Skeletal muscle tissue (tissue), 3 donors: ENCODE measurements at regions not wholly inside any gene's neighbourhood (a gene's known extent, or its start where the extent isn't known, plus 50 kb on each side); places are given as distances from the start of the nearest gene placed in this dataset.
"Not testable (repeated sequence)": the region's sequence is repeated elsewhere in the genome, so short reads cannot be mapped to it uniquely, and the experiment has no call there.

ENCODE experiments used
- H3K27ac ChIP-seq: one replicate; pipeline ENCODE4 v1.7.0; 2013; ENCODE audit warnings: mild to moderate bottlenecking, low read depth, low read length, inconsistent platforms
- H3K27me3 ChIP-seq, 3 donors: one replicate each; pipeline ENCODE4 v1.7.0; 2013; ENCODE audit warnings: low read length in 3 of 3; ENCODE audit not compliant: control insufficient read depth in 3 of 3, insufficient read depth in 3 of 3
- H3K36me3 ChIP-seq, 3 donors: one replicate each; pipeline ENCODE4 v1.7.0; 2013; ENCODE audit warnings: low read length in 3 of 3; ENCODE audit not compliant: control insufficient read depth in 3 of 3, insufficient read depth in 3 of 3
- H3K4me1 ChIP-seq, 3 donors: one replicate each; pipeline ENCODE4 v1.7.0; 2013; ENCODE audit warnings: low read length in 3 of 3, mild to moderate bottlenecking in 3 of 3; ENCODE audit not compliant: control insufficient read depth in 3 of 3, insufficient read depth in 3 of 3
- H3K4me3 ChIP-seq, 3 donors: one replicate each; pipeline ENCODE4 v1.7.0; 2013; ENCODE audit warnings: low read length in 3 of 3
- H3K9ac ChIP-seq, 3 donors: one replicate each; pipeline ENCODE4 v1.7.0; 2013; ENCODE audit warnings: low read length in 3 of 3, mild to moderate bottlenecking in 3 of 3, moderate library complexity in 2 of 3, low read depth in 1 of 3
- H3K9me3 ChIP-seq, 3 donors: one replicate each; pipeline ENCODE4 v1.7.0; 2013; ENCODE audit warnings: low read length in 3 of 3; ENCODE audit not compliant: control insufficient read depth in 3 of 3
- donor health status: Osteomylitis.

DNA sequence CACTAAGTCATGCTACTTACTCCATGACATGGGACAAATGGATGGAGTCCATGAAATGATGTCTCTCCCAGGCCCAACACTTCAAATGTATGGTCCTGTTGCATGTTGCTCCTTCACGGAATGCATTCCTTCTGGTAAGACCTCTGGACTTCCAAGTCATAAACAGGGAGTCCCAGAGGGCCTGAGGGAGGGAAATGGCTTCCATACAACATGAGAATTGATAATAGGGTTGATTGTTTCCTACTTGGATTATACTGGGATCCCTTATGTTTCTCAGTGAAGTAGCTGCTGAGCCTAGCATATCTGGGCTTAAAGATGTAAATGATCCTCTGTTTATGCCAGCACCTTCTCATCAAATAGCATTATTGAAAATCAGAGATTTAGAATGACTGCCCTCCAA is 104.2 kb upstream of the MAGI3 start:
- no peak overlapping the region for H3K9ac ChIP-seq
- H3K27me3 ChIP-seq = no peaks in the 10 kb centered on the region
- no peak overlapping the region for H3K4me3 ChIP-seq
- no peaks in the 10 kb centered on the region for H3K4me1 ChIP-seq
- no peaks in the 10 kb centered on the region for H3K9me3 ChIP-seq
- no peaks in the 10 kb centered on the region for H3K36me3 ChIP-seq
- no peak overlapping the region for H3K27ac ChIP-seq

DNA sequence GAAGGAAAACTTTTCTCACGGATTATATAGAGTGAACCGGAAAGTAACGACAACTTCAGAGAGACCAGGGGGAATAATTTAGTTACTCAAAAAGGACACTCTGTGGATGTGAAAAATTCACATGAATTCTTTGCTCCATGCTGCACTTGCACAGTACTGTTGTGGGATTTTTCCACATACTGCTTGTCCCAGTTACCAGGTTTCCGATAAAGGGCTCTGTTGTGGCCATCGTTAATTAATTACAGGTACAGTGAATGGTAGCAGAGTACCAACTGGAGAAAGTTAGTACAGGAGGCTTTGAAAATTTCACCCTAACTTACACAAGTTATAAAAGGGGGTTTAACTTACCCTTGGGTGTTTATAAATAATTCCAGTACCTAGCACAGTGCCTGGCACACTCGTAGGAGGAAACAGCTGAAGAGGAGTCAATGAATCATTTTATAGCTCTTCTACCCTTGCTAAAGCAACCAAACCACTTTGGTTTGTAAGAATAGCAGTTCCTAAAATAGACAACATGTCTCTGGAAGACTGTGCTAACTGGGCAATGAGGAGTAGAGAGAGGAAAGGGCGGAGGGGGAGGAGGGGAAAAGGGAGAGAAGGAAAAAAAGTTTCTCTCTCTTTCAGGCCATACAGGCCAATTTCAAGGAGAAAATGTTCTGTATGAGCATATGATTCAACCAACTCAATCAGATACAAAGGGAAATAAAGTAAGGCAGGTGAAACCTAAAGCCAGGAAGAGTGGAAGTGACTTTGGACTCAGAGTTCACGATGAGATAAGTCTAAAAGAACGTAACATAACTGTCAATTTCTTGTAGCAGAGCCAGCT is 98.3 kb upstream of the MAGI3 start:
- no peak overlapping the region for H3K9ac ChIP-seq
- H3K27me3 ChIP-seq = no peaks in the 10 kb centered on the region
- H3K4me3 ChIP-seq = no peak overlapping the region
- no peaks in the 10 kb centered on the region for H3K36me3 ChIP-seq
- no peaks in the 10 kb centered on the region for H3K4me1 ChIP-seq
- H3K9me3 ChIP-seq = no peaks in the 10 kb centered on the region
- no peak overlapping the region for H3K27ac ChIP-seq

DNA sequence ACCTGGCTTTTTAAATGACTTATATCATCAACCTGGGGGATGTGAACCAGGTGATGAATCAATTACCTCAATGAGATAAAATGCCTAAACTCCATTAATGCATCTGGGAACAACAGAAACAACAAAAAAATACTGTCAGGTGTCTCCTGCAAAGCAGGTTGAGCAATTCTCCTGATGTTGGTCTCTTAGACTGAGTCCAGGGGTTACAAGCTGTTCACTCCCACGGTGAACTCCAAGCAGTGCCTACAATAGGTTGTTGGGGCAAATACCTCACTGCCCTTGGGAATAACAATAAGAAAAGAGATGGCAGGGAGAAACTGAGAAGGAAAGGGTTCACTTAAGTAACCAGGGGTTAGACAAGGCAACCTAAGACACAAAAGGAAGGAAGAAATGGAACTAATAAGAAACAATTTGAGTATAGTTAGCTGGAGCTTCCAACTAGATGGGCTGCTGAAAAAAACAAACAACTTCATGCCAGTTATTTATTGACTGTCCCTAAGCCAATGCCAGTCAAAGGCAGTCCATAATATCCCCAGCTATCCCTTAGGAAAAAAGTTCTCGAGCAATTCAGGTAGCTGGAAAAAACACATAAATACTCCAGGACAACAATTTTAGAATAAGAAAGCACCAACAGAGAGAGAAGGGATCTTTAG is 97.6 kb upstream of the MAGI3 start:
- Histone ChIP-seq H3K4me1 (no peaks in the 10 kb centered on the region), H3K27ac (no peak overlapping the region), H3K36me3 (no peaks in the 10 kb centered on the region), H3K9ac (no peak overlapping the region), H3K9me3 (no peaks in the 10 kb centered on the region), H3K27me3 (no peaks in the 10 kb centered on the region), H3K4me3 (no peak overlapping the region)

DNA sequence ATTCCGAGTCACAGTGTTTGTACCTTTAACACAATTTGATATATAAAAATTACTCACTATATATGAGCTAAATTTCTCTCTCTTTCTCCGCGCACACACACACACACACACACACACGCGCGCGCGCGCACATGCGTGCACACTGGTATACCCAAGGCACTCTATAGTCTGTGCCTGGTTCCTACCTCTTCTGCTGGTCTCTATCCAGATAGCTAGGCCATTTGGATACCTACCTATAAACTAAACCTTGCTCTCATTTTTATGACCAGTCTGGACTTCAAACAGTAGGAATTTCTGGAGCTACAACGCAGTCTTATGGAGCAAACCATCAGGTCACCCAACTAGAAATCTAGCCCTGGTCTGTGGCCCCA is 97.1 kb upstream of the MAGI3 start:
- Histone ChIP-seq H3K27ac (no peak overlapping the region), H3K9ac (no peak overlapping the region), H3K27me3 (no peaks in the 10 kb centered on the region), H3K36me3 (no peaks in the 10 kb centered on the region), H3K4me1 (no peaks in the 10 kb centered on the region), H3K9me3 (no peaks in the 10 kb centered on the region), H3K4me3 (no peak overlapping the region)

DNA sequence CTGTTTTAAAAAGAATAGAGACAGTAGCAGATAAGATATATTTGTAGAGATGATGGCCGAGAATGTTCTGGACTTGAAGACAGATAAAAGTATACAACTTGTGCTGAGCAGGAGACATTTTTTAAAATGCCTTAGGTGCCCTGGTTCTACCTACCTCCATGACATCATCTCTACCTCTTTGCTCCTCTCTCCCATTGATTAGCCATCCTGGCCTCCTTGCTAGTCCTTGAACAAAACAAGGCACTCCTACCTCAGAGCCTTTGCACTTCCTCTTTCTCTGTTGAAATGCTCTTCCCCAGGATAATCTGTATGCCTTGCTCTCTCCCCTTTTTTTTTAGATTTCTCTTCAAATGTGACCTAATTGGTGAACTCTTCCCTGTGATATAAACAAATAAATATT is 92.6 kb upstream of the MAGI3 start:
- no peak overlapping the region for H3K9ac ChIP-seq
- no peak overlapping the region for H3K27ac ChIP-seq
- no peaks in the 10 kb centered on the region for H3K36me3 ChIP-seq
- H3K4me1 ChIP-seq = no peaks in the 10 kb centered on the region
- H3K9me3 ChIP-seq = no peaks in the 10 kb centered on the region
- H3K4me3 ChIP-seq = no peak overlapping the region
- no peaks in the 10 kb centered on the region for H3K27me3 ChIP-seq

DNA sequence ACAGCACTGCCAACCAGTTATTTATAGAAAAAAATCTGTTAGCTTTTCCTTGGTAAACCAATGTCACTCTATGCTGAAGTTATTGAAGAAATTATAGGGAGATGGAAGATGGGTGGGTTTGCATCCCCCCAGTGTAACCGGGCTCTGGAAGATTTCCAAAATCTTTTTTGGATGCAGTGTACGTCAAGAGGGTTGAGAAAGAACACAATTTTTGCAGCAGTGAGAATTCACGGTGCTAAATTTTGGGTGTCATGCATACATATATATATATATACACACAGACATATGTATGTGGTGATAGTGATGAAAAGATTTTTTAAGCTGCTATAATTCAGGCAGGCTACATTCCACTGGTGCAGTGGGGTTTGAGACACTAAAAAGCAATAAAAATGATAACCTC is 91.4 kb upstream of the MAGI3 start:
- no peak overlapping the region for H3K4me3 ChIP-seq
- no peaks in the 10 kb centered on the region for H3K9me3 ChIP-seq
- no peaks in the 10 kb centered on the region for H3K36me3 ChIP-seq
- no peak overlapping the region for H3K27ac ChIP-seq
- H3K9ac ChIP-seq = no peak overlapping the region
- H3K27me3 ChIP-seq = no peaks in the 10 kb centered on the region
- no peaks in the 10 kb centered on the region for H3K4me1 ChIP-seq

DNA sequence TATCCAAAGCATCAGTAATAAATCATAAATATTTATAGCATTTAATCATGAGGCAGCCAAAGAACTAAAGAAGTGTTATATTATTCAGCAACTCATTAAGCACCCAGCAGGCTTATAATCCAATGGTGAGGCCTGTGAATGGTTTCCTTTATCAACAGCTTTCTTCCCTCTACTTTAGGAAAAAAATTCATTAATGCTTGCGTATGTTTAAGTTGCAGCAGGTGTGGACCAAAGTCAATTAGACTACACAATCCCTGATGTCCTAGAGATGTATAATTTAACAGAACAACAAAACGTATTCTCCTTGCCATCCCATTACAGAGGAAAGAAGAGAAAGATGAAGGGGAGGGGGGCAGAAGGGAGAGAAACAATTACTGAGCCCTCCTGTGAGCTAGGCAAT is 87.7 kb upstream of the MAGI3 start:
- Histone ChIP-seq H3K36me3 (no peaks in the 10 kb centered on the region), H3K4me3 (no peak overlapping the region), H3K9me3 (no peaks in the 10 kb centered on the region), H3K27ac (no peak overlapping the region), H3K9ac (no peak overlapping the region), H3K4me1 (no peaks in the 10 kb centered on the region), H3K27me3 (no peaks in the 10 kb centered on the region)

DNA sequence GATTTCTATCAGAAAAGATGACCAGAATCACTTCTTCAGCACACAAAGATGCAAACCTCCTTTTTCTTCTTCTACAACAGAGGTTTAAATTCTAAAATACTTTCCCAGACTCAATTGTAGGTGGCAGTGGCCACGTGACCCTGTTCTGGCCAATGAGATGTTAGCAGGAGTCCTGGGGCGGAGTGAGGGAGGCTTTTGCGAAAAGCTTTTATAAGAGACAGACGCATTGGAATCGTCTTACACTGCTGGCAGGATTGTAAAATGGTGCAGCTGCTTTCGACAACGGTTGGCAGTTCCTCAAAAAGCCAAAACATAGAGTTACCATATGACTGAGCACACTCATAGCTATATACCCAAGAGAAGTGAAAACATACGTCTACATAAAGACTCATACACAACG is 87.0 kb upstream of the MAGI3 start:
- no peaks in the 10 kb centered on the region for H3K4me1 ChIP-seq
- H3K27me3 ChIP-seq = no peaks in the 10 kb centered on the region
- H3K4me3 ChIP-seq = no peak overlapping the region
- no peaks in the 10 kb centered on the region for H3K36me3 ChIP-seq
- no peak overlapping the region for H3K9ac ChIP-seq
- H3K9me3 ChIP-seq = no peaks in the 10 kb centered on the region
- no peak overlapping the region for H3K27ac ChIP-seq

DNA sequence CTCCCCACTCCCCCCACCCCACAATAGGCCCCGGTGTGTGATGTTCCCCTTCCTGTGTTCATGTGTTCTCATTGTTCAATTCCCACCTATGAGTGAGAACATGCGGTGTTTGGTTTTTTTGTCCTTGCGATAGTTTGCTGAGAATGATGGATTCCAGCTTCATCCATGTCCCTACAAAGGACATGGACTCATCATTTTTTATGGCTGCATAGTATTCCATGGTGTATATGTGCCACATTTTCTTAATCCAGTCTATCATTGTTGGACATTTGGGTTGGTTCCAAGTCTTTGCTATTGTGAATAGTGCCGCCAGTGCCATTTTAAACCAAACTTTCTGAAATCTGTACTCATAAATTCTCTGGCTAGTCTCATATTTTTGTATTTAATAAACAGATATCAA is 85.3 kb upstream of the MAGI3 start:
- H3K9me3 ChIP-seq, H3K4me3 ChIP-seq, H3K9ac ChIP-seq, H3K36me3 ChIP-seq, H3K27me3 ChIP-seq, H3K27ac ChIP-seq, H3K4me1 ChIP-seq: not testable (repeated sequence)

DNA sequence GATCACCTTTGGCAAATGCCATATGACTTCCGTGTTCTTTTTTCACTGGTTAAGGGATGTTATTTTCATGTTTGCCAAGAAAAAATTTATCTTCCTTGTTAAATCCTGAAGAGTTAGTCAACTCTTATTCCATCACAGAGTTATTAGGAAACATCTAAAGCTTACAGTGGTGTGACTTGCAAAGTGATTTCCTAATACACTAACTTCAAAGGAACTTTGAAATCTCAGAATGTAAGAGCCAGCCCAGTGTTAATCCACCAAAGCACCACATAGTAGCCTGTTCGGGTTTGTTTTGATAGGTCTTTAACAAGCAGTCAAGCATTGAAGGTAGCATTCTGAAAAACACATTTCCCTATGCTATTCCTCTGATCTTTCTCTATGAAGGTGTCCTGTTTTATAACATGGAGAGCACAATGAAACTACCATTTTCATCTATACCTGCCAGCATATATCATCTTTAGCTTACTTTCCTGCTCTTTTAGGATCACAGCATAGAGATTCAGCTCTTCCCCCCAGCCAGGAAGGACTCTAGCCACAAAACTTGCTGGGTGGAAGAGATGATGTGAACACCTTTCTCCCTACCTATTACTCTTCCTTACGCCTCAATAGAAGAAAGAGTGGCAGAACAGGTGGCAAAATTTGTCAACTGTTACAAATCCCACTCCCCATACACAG is 82.4 kb upstream of the MAGI3 start:
- H3K9ac ChIP-seq = no peak overlapping the region
- H3K27me3 ChIP-seq = no peaks in the 10 kb centered on the region
- H3K9me3 ChIP-seq = peaks cover 0 to 4% (median 0%) of the 10 kb centered on the region in 3 donors
- no peak overlapping the region for H3K27ac ChIP-seq
- H3K4me1 ChIP-seq = no peaks in the 10 kb centered on the region
- no peak overlapping the region for H3K4me3 ChIP-seq
- H3K36me3 ChIP-seq = no peaks in the 10 kb centered on the region
